Left lung (tissue), 4 donors: ENCODE measurements at regions not wholly inside any gene's neighbourhood (a gene's known extent, or its start where the extent isn't known, plus 50 kb on each side); places are given as distances from the start of the nearest gene placed in this dataset.
"Not testable (repeated sequence)": the region's sequence is repeated elsewhere in the genome, so short reads cannot be mapped to it uniquely, and the experiment has no call there.

ENCODE experiments used
- ATAC-seq: fragments of 200-7000 bp; cut with Tn5 transposase; one replicate; pipeline ENCODE4 v1.9.1; 2020; ENCODE audit warnings: moderate library complexity
- DNase-seq, 4 donors: peaks; one replicate each; pipeline ENCODE4 v3.0.0-alpha.2; 2013 to 2020
- H3K27ac ChIP-seq, 2 donors: fragments of 200-600 bp; sonication (generic) in 1 of 2; one replicate each; pipeline versions ENCODE4 v1.5.0 to v1.8.0; 2020 to 2021
- H3K27me3 ChIP-seq, 2 donors: fragments of 200-600 bp; sonication (generic) in 1 of 2; one replicate each; pipeline versions ENCODE4 v1.5.0 to v1.8.0; 2020 to 2021
- H3K36me3 ChIP-seq, 2 donors: fragments of 200-600 bp; sonication (generic) in 1 of 2; one replicate each; pipeline versions ENCODE4 v1.5.0 to v1.8.0; 2020 to 2021
- H3K4me1 ChIP-seq, 2 donors: fragments of 200-600 bp; one replicate each; pipeline ENCODE4 v1.8.0; 2021
- H3K4me3 ChIP-seq, 2 donors: fragments of 200-600 bp; sonication (generic) in 1 of 2; one replicate each; pipeline versions ENCODE4 v1.5.0 to v1.8.0; 2020 to 2021; ENCODE audit warnings: mild to moderate bottlenecking in 1 of 2
- H3K9me3 ChIP-seq, 2 donors: fragments of 200-600 bp; sonication (generic) in 1 of 2; one replicate each; pipeline versions ENCODE4 v1.5.0 to v1.8.0; 2020 to 2021
- intact Hi-C, 2 donors: fragments of 100-400 bp; cut with DNase I; formaldehyde crosslinking; loops; one replicate each; pipeline versions ENCODE4 v1.11.2 to v1.14.2; 2022
- TF ChIP-seq, protein P1 (sequence below), 2 donors: fragments of 200-600 bp; sonication (generic) in 1 of 2; IDR thresholded peaks; one replicate each; pipeline versions ENCODE4 v1.5.0 to v1.8.0; 2021; ENCODE audit warnings: antibody characterized with exemption in 2 of 2
- donor health status: DM: no; HTN: yes; CAD: no.
- donor health status: DM: no; HTN: no; CAD: no.

DNA sequence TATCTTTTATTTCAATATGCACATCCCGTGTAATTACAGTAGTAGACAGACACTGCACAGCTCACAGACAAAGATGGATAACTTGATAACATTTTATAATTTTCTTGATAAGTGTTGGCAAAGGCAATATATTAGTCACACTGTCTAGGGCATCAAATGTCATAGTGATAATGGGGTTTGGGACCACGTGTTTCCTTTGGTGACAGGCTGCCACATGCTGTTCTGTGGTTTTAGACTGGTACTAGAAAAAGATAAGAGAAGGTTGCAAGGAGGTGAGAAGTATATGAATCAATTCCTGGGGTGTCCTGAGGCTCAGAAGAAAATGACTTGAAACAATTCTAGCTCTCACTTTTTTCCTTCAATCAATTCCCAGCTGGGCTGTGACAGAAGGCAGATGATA is 258.8 kb upstream of the CHD1 start:
- no peak overlapping the region for H3K27ac ChIP-seq
- intact Hi-C loops: no loop called here
- H3K9me3 ChIP-seq: no peaks in the 10 kb centered on the region
- H3K4me1 ChIP-seq: no peaks in the 10 kb centered on the region
- DNase-seq: no peak
- TF ChIP-seq, protein P1, sequence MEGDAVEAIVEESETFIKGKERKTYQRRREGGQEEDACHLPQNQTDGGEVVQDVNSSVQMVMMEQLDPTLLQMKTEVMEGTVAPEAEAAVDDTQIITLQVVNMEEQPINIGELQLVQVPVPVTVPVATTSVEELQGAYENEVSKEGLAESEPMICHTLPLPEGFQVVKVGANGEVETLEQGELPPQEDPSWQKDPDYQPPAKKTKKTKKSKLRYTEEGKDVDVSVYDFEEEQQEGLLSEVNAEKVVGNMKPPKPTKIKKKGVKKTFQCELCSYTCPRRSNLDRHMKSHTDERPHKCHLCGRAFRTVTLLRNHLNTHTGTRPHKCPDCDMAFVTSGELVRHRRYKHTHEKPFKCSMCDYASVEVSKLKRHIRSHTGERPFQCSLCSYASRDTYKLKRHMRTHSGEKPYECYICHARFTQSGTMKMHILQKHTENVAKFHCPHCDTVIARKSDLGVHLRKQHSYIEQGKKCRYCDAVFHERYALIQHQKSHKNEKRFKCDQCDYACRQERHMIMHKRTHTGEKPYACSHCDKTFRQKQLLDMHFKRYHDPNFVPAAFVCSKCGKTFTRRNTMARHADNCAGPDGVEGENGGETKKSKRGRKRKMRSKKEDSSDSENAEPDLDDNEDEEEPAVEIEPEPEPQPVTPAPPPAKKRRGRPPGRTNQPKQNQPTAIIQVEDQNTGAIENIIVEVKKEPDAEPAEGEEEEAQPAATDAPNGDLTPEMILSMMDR (IDR thresholded peaks at IDR 0.05): no peak
- no peaks in the 10 kb centered on the region for H3K36me3 ChIP-seq
- H3K4me3 ChIP-seq: no peak overlapping the region
- ATAC-seq: no peak
- no peaks in the 10 kb centered on the region for H3K27me3 ChIP-seq

DNA sequence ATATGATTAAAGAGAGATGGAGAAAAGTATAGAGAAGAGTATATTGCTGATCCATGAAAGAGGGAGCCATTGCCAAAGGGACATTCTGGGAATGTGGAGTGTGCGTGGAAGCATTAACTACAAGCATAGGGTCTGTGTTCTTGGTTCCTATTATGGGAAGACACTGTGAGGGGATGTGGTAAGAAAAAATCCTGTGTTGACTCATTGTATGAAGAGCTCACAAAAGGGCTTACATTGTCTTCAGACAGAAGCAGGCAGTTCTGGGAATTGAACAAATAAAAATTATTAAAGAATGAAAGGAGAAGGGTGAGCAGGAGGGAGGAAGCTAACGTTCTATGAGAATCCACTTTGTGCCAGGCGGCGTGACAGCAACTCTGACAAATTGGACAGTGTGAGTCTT is 250.4 kb upstream of the CHD1 start:
- Histone ChIP-seq H3K27me3 (no peaks in the 10 kb centered on the region), H3K27ac (no peak overlapping the region), H3K4me3 (no peak overlapping the region), H3K9me3 (no peaks in the 10 kb centered on the region), H3K4me1 (no peaks in the 10 kb centered on the region), H3K36me3 (no peaks in the 10 kb centered on the region)
- TF ChIP-seq, protein P1 (IDR thresholded peaks at IDR 0.05): no peak
- no peak for DNase-seq
- ATAC-seq: no peak
- intact Hi-C loops: no loop called here

DNA sequence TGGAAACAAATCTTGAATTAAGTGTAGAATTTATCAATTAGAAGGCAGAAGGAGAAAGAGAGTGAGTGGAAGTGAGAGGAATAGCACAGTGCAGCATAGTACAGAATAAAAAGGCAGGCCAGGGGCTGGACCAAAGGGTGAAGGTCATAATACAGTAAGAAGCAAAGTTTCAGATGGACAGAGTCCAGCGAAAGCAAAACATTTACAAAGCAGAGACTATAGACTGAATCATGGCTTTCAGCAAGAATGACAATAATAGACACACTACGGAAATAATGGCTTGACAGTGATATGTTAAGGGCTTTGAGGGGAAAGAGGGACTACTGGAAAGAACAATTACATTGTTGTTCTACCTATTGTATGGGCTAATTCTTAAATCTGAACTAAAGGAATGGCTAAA is 249.0 kb upstream of the CHD1 start:
- H3K9me3 ChIP-seq: no peaks in the 10 kb centered on the region
- H3K36me3 ChIP-seq: no peaks in the 10 kb centered on the region
- no peaks in the 10 kb centered on the region for H3K27me3 ChIP-seq
- intact Hi-C loops: no loop called here
- DNase-seq (no peak), ATAC-seq (no peak)
- no peaks in the 10 kb centered on the region for H3K4me1 ChIP-seq
- TF ChIP-seq, protein P1 (IDR thresholded peaks at IDR 0.05): no peak
- H3K4me3 ChIP-seq: no peak overlapping the region
- H3K27ac ChIP-seq: no peak overlapping the region

DNA sequence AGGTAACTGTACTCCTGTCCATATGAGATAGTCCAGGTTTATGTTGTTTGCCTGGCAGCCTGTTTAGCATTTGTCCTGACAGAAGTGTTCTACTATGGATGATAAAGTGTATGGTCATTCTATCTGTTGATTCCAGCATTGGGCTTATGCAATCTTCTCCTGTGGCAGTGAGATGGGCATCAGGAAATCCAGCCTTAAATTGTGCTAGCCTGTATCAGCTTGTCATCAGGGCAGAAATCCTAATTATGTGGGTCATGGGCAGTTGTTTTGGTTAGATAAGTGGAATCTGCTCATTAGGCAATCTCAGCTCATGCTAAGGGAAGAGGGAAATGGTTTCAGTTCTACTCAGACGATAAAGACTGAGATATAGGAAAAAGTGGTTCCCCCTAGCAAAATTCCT is 247.4 kb upstream of the CHD1 start:
- ATAC-seq (no peak), DNase-seq (no peak)
- Histone ChIP-seq H3K9me3 (no peaks in the 10 kb centered on the region), H3K4me1 (no peaks in the 10 kb centered on the region), H3K36me3 (no peaks in the 10 kb centered on the region), H3K27ac (no peak overlapping the region), H3K4me3 (no peak overlapping the region), H3K27me3 (no peaks in the 10 kb centered on the region)
- TF ChIP-seq, protein P1 (IDR thresholded peaks at IDR 0.05): no peak
- intact Hi-C loops: no loop called here

DNA sequence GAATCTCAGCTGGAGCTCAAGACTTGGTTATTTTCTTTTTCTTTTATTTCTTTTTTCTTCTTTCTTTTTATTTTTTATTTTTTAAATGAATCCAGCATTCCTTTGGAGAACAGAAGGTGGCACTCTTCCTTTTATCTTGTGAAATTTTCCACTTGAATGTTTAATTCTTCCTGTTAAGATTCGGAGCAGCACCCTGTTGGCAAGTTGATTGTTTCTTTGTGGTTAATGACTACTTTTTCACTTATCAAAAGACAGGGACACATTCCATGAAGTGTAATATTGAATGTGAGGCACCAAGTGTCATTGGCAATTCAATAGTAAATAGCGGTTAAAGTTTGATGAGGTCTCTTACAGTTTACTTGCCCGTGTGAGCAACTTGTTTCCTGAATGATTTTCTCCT is 240.5 kb upstream of the CHD1 start:
- TF ChIP-seq, protein P1 (IDR thresholded peaks at IDR 0.05): no peak
- ATAC-seq (no peak), DNase-seq (peak in 2 of 4 donors; percentile 8 to 17)
- Histone ChIP-seq H3K9me3 (no peaks in the 10 kb centered on the region), H3K27me3 (no peaks in the 10 kb centered on the region), H3K4me1 (no peaks in the 10 kb centered on the region), H3K27ac (no peak overlapping the region), H3K36me3 (no peaks in the 10 kb centered on the region), H3K4me3 (no peak overlapping the region)
- intact Hi-C loops: no loop called here

DNA sequence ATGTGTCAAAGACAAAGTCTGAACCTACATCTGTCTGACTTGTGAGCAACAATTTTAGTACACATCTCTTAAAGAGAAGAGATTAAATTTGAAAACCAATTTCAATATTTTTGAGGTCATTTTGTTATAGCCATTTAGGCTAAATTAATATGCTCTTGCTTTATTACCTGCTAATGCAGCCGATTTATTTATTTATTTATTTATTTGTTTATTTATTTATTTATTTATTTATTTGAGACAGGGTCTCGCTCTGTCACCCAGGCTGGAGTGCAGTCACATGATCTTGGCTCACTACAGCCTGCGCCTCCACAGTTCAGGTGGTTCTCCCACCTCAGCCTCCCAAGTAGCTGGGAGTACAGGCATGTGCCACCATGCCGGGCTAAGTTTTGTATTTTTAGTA is 232.7 kb upstream of the CHD1 start:
- intact Hi-C loops, ATAC-seq, H3K9me3 ChIP-seq, H3K27ac ChIP-seq, H3K27me3 ChIP-seq, DNase-seq, H3K4me1 ChIP-seq, H3K36me3 ChIP-seq, H3K4me3 ChIP-seq: not testable (repeated sequence)
